NCI-H1092 treated with DMSO at 0.1 percent for 48 hours (cell line): ENCODE measurements at regions not wholly inside any gene's neighbourhood (a gene's known extent, or its start where the extent isn't known, plus 50 kb on each side); places are given as distances from the start of the nearest gene placed in this dataset.

Experiments
- DNase-seq: peaks from one replicate; lab custom pipeline; 2025; lab: John Stamatoyannopoulos, UW

DNA sequence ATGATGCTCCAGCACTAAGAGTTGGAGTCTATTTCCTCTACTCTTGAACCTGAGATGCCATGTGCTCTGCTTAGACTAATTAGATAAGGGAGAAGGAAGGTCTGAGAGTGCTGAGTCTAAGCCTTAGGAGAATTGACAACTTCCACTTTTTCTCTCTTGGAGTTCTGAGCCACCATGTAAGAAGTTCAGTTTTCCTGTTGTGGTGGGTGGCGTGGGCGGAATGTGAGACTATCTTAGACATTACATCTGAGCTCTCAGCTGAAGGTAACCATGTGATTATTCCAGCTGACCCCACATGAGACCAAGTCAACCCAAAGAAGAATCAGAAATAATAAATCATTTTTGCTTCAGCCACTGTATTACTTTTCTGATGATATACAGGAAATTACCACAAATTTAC is 404.5 kb upstream of the LRRC7 start:
- DNase-seq = no peak

DNA sequence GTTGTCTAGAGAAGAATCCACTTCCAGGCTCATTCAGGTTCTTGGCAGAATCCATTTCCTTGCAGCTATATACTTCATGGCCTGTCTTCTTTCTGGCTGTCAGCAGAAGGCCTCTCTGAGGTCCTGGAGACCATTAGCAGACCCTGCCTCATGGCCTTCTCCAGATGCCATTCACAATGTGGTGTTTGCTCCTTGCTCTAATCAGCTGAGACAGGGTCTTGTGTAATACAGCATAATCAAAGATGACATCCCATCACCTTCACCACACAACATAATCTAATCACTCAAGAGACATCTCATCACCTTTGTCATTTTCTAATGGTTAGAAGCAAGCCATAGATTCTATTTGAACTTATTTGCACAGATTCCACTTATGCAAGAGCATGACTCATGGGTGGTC is 403.9 kb upstream of the LRRC7 start:
- no peak for DNase-seq

DNA sequence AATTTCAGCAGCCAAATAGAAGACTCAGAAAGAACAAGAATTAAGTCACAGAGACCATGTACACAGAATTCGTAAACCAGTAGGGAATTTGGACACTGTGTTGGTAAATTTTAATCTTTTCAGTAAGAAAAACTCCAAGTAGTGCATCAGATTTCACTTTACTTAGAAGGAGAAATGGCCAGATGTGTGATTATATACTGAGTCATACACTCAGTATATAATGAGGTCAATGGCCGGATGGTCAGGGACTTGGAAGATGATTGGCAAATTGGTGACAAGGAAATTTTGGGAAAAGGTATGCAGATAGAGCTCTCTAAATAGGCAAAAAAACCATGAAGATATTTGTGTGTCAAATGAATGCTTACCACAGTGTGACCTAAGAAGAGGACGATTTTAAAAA is 399.8 kb upstream of the LRRC7 start:
- no peak for DNase-seq

DNA sequence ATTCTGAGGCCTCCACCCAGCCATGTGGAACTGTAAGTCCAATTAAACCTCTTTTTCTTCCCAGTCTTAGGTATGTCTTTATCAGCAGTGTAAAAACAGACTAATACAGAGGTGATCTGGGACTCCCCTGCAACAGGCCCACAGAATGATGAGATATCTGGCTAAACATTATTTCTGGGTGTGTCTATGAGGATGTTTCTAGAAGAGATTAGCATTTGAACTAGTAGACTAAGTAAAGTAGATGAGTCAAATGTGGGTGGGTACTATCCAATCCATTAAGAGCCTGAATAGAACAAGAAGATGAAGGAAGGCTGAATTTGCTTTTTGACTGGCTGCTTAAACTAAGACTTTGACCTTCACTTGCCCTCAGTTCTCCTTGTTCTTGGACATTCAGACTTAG is 396.5 kb upstream of the LRRC7 start:
- no peak for DNase-seq

DNA sequence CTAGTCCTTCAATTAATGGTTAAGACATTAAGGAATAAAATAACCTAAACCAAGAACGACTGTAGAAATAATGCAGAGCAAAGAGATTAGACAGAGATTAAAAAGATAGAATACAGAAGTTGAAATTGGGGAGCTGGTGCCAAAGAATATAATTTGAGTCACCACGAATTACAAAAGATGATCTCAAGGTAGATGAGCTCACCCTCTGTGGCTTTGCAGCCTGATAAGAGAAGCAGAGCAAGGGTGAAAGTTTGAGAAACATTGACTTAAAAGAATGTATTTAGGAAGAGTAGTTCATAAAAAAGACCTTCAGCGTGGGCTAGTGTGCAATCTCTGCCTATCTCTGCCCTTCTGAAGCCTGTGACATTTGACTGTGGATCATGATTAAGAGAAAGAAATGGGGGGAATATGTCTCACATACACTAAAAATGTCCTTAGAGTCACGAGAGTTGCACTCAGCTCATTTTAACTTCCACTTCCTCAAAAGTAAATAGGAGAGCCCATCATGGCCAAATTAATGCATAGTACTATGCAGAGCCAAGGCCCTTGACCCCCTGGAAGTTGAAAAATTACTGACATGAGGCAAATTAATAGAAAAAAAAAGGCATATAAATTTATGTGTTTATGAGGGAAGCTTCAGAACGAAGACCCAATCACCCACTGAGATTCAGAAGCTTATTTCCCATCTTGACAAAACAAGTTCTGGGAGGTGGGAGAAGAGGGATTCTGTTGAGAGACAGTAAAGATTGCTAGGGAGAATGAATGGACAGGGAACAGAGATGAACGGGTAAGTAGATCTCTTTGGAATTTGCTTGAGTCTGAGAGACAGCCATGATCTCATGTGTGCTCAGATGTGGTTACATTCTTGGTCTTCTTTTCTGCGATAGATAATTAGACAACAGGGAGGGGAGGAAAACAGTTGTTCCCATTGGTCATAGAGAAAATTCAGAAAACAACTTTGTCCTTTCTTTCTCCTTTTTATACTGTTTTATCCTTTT is 395.4 kb upstream of the LRRC7 start:
- DNase-seq = no peak

DNA sequence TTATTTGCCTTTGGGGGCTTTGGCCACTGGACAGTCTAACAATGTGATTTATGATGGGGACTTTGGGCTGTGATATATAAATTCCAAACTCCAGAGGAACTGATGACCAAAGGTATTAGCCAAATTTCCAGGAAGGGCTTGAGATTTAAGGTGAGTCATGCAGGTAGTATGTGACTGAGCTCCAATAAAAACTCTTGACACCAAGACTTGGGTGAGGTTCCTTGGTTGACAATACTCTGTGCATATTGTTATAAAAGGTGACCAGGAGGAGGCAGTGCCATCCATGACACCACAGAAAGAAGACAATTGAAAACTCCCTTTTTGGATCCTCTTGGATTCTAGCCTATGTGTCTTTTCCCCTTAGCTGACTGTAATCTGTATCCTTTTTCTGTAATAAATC is 392.7 kb upstream of the LRRC7 start:
- no peak for DNase-seq

DNA sequence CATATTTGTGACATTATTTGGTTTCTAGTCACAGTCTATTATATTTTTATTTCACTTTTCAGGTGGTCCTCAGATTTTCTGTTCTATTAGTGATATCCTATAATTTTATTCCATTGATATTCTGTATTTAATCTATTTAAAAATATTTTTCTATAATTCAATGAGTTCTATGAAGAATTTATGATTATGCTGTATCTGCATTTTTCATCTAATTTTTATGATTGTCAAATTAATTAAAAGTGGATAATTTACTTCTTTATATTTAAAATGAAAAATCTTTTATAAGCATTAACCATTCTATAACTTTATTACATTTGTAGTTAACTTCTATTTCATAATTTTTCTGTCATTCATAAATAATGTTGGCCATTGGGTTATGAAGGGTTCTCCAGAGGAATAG is 387.4 kb upstream of the LRRC7 start:
- DNase-seq = no peak

DNA sequence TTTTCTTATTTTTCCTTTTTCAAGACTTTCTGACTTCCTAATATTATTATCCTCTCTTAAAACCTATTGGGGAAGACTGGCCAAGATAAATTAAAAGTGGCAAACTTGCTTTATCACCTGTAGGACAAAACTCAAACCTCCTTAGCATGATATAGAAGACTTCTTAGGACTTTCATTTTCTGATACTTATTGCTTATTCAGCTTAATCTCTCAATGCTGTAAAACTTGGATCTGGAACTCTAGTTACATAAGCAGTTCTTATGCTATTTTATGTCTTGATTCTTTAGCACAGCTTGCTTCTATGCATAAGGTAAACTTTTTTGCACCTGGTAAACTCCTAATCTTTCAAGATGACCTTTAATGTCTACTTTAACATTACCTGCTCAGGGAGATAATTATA is 382.3 kb upstream of the LRRC7 start:
- DNase-seq = no peak

DNA sequence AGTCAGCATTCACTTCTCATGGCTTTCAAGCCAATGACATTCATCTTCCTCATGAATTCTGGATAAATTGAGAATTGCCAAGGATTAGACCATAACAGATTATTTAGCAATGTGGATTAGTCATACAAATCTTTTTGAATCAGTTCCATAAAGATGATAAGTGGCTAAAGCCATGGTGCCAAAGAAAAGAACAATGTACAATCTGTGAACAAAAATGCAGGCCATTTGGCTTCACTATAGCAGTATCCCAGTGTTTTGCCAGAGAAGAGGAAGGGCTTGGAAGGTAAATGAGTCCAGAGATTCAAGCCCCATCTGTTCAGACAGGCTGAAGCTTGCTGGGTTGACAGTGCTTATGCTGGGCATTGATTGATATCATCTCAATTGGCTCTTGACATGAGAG is 376.4 kb upstream of the LRRC7 start:
- peak; percentile 23 for DNase-seq

DNA sequence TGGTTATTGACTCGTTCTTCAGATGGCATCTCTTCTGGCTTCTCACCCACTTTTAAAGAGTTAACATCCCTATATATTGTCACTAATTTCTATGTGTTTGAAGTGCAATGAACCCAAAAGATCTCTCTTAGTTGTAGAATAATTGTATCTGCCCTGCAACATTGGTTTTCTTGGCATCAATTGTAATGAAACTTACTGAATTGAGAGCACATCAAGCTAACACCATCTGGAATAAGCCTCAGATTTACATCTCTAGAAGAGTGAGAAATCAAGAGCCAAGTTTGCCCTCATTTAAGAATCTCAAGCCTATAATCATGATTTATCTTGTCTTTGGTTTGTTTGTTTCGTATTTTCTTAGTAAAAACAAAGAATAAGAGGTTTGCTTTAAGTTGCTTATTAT is 372.6 kb upstream of the LRRC7 start:
- DNase-seq = no peak

DNA sequence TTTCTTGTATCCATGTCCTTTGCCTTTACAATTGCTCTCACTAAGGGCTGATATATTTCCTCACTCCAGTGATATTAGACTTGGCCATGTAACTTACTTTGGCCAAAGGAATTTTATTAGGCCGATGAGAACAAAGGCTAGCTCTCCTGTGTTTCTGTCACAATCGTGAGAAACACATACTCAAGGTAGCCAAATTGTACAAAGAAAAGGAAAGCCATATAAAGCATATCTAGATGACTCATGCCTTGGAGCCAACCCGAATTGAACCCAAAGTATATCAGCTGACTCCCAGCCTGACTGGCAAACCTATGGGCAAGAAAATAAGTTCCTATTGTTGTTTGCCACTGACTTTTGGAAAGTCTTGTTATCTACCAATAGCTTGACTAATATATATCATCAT is 371.7 kb upstream of the LRRC7 start:
- DNase-seq = no peak

DNA sequence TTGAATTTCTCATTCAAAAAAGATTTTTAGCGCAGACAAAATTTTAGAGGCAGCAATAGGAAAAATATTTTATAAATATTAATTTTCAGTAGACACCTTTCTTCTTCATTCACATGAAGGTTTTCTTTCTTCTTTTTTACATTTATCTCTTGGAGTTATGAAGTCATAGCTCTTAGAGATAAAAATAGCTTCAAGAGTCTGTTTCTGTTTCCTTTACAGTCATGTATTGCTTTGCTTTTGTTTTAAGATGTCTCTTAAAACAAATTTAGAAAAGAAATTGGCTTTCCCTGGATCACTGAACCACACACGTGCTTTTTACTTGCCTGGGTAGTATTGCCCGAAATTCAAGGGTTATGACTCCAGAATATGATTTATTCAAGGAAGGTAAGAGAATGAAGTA is 369.9 kb upstream of the LRRC7 start:
- no peak for DNase-seq

DNA sequence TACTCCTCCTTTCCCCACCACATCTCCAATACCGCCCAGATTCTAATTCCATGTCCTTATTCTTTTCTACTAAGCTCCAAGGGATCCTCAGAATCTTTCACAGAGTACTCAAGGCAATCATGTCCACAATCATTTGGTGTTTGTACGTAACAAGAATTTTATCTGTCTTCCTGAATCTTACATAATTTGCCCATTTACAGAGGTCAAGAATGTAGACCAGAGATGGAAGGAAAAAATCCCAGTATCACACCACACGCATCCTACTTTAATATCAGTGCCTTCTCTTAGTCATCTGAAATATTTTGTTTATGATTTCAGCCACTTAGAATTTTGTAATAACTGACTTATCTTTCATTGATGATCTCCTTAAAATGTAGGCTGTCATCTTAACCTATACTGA is 366.0 kb upstream of the LRRC7 start:
- DNase-seq = no peak

DNA sequence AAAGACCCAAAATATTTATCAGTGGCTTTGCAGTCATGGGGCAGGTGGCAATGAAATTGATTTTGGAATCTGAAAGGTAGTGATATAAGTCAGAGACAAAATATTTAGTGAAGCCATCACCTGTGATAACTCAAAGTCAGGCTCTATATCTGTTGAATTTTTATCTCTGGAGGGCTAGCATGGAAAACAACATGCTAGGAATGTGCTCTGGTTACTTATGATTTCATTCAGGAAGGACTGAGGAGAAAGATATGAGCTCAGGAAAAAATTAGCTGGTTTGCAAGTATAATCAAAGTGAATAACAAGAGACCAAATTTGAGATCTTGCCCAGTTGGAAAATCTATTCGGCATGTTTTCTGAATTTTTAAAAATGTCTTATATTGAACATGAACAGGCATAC is 364.6 kb upstream of the LRRC7 start:
- no peak for DNase-seq

DNA sequence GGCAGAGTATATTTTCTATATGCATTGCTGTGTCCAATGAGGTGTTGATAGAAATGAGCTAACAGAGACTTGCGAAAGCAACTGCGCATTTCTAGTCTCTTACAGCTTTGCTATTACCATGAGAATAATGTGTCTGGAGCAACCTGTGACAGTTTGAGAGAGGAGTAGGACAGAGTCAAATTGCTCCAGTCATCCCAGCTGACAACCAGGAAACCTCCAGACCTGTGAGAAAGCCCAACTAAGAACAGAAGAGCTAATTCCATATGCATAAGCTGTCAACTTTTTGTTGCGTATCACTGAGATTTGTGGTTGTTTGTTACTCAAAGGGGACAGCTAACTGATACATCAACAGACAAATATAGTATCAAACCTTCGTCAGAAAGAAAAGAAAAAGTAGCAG is 354.1 kb upstream of the LRRC7 start:
- DNase-seq = no peak

DNA sequence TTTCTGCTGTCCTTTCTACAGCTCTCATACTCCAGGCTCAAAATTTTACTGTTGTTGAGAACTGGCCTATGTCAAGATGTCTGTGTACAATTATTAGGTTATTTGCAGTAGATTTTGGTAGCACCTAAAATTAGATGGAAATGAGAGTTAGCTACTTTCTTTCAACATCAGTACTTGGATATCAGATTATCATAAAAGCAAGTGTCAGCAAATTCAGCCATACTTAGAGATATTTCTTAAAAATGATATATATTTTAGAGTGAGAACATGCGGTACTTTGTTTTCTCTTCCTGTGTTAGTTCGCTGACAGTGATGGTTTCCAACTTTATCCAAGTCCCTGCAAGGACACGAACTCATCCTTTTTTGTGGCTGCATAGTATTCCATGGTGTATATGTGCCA is 351.8 kb upstream of the LRRC7 start:
- DNase-seq = no peak

DNA sequence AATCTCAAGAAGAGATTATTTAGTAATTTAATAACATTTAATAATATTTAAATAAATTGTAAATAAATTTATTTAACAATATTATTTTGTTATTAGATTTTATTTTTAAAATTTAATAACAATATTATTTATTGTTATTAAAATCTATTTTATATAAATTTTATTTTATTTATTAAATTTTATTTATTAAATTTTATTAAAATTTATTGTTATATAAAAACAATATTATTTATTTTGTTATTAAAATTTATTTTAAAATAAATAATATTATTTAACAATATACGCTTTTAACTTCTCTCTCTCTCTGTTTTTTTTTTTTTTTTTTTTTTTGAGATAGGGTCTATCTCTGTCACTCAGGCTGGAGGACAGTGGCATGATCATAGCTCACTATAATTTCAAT is 347.1 kb upstream of the LRRC7 start:
- DNase-seq = no peak

DNA sequence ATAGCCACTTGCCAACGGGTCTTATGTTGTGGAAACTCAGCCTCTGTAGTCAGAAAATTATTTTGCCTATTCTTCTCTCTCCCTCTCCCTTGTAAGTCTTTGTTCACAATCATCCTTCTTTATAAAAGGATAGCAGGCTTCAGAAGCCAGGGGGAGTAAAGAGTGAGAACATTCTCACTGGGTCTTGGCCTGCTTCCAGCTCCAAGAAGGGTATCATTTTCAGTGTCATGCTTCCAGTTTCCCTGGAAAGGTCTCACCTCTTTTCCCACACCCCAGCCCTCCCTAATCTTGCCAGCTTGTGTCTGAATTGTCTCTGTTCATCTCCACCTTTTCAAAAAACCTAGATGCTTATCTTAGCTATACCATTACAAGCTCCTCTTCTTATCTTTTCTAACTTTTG is 346.2 kb upstream of the LRRC7 start:
- peak; percentile 28 for DNase-seq

DNA sequence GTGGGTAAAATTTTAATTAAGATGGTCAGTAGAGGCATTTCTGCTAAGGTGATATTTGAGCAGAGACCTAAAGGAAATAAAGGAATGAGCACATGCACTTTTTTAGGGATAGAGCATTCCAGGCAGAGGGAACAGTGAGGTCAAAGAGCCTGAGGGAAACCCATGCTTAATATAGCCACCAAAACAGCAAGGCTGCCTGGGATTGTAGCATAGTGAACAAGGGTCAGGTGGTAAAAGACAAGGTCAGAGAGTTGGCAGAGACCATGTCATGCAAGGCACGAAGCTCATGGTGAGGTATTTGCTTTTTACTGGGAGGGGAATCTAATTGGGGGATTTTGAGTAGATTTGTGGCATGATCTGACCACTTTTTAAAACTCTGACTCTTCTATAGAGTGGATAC is 344.6 kb upstream of the LRRC7 start:
- DNase-seq = no peak

DNA sequence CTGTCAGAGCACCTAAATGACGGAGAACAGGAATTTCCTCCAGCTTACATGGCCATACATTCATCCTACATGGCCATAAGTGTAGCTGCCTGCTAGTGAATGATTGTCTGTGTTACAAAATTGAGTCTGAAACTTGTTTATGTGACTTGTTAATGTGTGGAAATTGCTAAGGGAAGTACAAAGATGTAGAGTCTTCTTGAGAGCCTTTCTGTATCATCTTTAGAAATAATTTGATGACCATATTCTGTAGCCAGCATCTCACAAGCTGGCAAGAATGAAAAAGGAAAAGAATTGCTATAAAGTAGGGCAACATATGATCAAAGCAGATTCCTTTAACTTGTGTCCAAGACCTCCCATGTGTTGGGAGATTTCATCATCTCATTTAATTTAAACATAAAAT is 339.2 kb upstream of the LRRC7 start:
- DNase-seq = no peak

DNA sequence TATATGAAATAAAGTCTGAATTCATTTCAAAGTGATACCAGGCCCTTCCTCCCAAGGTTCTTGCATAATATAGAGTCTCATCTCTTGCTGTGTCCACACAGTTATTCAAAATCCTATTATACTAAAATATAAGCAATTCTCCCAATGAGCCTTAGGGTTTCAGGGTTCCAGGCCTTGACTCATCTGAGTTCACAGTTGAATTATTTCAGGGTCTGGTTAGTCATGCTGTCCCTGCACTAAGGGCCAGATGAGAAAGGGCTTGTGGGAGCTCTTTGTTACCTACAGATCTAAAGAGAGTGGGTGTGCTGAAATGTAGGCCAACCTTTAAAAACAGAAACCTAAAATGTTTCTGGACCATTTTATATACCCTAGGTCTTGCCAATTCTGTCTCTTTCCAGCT is 337.5 kb upstream of the LRRC7 start:
- DNase-seq = no peak

DNA sequence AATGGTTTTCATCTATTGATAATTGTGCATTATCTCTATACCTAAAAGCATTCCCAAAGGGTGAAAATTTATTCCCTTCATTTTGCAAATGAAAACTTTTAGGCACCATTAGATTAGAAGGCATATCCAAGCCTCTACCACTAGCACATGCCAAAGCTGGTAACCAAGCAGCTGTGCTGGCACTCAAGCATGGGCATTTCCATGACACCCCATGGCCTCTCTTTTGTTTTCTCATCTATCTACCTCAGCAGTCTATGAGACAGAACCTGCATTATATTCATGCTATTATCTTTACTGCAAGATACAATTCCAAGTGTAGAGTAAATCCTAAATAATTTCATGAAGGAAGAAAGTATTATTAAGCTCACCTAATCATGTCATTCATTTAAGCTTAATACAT is 334.3 kb upstream of the LRRC7 start:
- no peak for DNase-seq

DNA sequence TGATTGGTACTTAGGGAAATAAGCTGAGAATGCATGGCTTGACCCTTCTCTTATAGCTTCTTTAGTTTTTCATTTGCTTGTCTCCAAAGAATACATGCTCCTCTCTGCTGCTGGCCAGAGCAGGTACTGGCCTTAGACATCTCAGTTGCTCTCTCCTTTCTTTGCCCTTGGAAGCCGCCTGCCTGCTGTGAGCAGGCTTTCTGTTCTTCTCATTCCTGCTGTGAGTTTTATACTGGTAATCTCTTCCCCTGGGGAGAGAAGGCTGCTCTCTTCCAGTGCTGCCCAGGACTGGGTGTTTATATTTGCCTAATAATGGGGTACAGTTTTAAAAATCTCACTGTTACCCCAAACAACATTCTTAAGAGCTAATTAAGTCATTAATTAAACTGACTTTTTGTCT is 323.5 kb upstream of the LRRC7 start:
- DNase-seq = no peak

DNA sequence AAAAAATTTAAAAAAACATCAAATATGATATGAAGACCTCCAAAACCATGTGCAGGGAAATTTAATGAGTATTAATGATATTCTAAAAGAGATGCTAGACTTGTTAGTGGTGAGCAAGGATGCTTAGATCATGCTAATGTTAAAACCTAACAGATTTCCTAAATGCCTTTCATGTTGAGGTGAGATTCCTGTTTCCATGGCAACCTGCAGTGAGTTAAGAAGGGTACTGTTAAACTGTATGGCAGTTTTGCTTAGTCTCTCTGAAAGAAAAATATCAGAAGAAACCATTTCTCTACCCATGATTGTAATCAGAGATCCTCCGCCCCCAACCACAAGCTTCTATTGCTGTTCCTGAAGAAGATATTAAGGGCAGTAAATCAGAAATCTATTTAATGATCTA is 321.6 kb upstream of the LRRC7 start:
- DNase-seq = no peak
